PC-3 (cell line): ENCODE measurements at regions not wholly inside any gene's neighbourhood (a gene's known extent, or its start where the extent isn't known, plus 50 kb on each side); places are given as distances from the start of the nearest gene placed in this dataset.

Experiments
- ATAC-seq: fragments of 200-7000 bp; cut with Tn5 transposase; 2 replicates; pipeline ENCODE4 v1.9.1; 2020; ENCODE audit warnings: mild to moderate bottlenecking, moderate library complexity
- BruUV-seq: library from RNA; stranded (reverse); fragments of 400-500 nt; replicated peaks from 2 replicates; lab custom pipeline; 2021; lab: Mats Ljungman, UMichigan
- CTCF ChIA-PET: fragments of 300-600 bp; sonication (Branson Sonifier 250); formaldehyde crosslinking; loops from one replicate; lab custom pipeline; 2022; ENCODE audit warnings: antibody characterized with exemption; lab: Charles Lee
- POLR2A ChIA-PET: fragments of 300-600 bp; sonication (Branson Sonifier 250); formaldehyde crosslinking; loops from one replicate; lab custom pipeline; 2022; ENCODE audit warnings: antibody characterized with exemption; ENCODE audit not compliant: unreplicated experiment; lab: Charles Lee
- DNase-seq: peaks from one replicate; pipeline ENCODE4 v3.0.0-alpha.2; 2015
- H2AFZ ChIP-seq: fragments of 300-600 bp; sonication (generic); 2 replicates; pipeline ENCODE4 v1.6.0; 2016; ENCODE audit warnings: antibody characterized with exemption, low read length
- H3F3A ChIP-seq: fragments of 300-600 bp; sonication (generic); one replicate; pipeline ENCODE4 v1.6.0; 2017; ENCODE audit warnings: antibody characterized with exemption, low read length, control low read depth, mild to moderate bottlenecking; ENCODE audit not compliant: unreplicated experiment
- H3K27ac ChIP-seq: fragments of 300-600 bp; sonication (generic); 2 replicates; pipeline ENCODE4 v1.5.1; 2016; ENCODE audit warnings: mild to moderate bottlenecking, low read length
- H3K27me3 ChIP-seq: fragments of 300-600 bp; sonication (generic); 2 replicates; pipeline ENCODE4 v1.6.1; 2016; ENCODE audit warnings: low read length, mixed read lengths
- H3K36me3 ChIP-seq: fragments of 300-600 bp; sonication (generic); 2 replicates; pipeline ENCODE4 v1.6.1; 2016; ENCODE audit warnings: low read depth, mixed run types, low read length, mixed read lengths
- H3K4me1 ChIP-seq: fragments of 300-600 bp; sonication (generic); 2 replicates; pipeline ENCODE4 v1.5.1; 2016; ENCODE audit warnings: low read length; ENCODE audit not compliant: insufficient read depth
- H3K4me2 ChIP-seq: fragments of 300-600 bp; sonication (generic); 2 replicates; pipeline ENCODE4 v1.6.0; 2016; ENCODE audit warnings: low read length
- H3K4me3 ChIP-seq: fragments of 300-600 bp; sonication (generic); 2 replicates; pipeline ENCODE4 v1.5.1; 2016; ENCODE audit warnings: mild to moderate bottlenecking, low read length, mixed read lengths
- H3K79me2 ChIP-seq: fragments of 300-600 bp; sonication (generic); 2 replicates; pipeline ENCODE4 v1.6.1; 2017; ENCODE audit warnings: low read length, mixed read lengths
- H3K9ac ChIP-seq: fragments of 300-600 bp; sonication (generic); 2 replicates; pipeline ENCODE4 v1.6.0; 2016; ENCODE audit warnings: mild to moderate bottlenecking, low read length
- H3K9me2 ChIP-seq: fragments of 300-600 bp; sonication (generic); replicated peaks from 2 replicates; pipeline ENCODE4 v1.6.1; 2016; ENCODE audit warnings: mixed run types, low read length, mixed read lengths
- H3K9me3 ChIP-seq: fragments of 300-600 bp; sonication (generic); 2 replicates; pipeline ENCODE4 v1.6.1; 2016; ENCODE audit warnings: low read length, mixed read lengths
- H4K20me1 ChIP-seq: fragments of 300-600 bp; sonication (generic); 2 replicates; pipeline ENCODE4 v1.6.1; 2016; ENCODE audit warnings: low read length, mixed read lengths
- CTCF ChIP-seq: fragments of 300-600 bp; sonication (generic); conservative IDR thresholded peaks from 2 replicates; pipeline ENCODE4 v1.5.1; 2017; ENCODE audit warnings: antibody characterized with exemption, low read depth, mild to moderate bottlenecking, low read length
- EZH2 ChIP-seq: fragments of 300-600 bp; sonication (generic); IDR thresholded peaks from one replicate; pipeline ENCODE4 v1.6.1; 2017; ENCODE audit warnings: antibody characterized with exemption, mild to moderate bottlenecking, low read length; ENCODE audit not compliant: unreplicated experiment
- EZH2phosphoT487 ChIP-seq: fragments of 300-600 bp; sonication (generic); IDR thresholded peaks from 2 replicates; pipeline ENCODE4 v1.6.1; 2018; ENCODE audit warnings: mild to moderate bottlenecking, antibody characterized with exemption, low read length, borderline replicate concordance
- intact Hi-C: fragments of 100-400 bp; cut with micrococcal nuclease; formaldehyde crosslinking; loops from 2 replicates; pipeline ENCODE4 v1.9.0; 2023

DNA sequence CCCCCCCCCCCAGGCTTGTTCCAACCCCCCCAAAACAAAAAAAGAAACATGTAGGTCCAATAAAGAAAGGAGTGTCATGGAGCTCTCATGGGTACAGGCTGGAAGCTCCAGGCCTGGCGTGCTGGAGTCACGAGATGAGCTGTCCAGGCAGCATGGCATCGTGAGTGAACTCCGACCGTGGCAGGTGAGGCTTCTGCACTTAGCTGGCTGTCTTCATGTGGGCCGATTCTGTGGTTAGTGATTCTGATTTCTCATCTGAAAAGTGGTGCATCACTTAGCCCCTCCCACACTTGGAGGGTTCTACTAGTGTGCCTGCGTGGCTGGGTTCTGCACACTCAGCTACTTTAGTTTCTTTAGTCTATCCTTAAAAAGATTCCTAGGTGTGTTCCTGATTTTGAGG is 126.4 kb upstream of the MGAT5 start:
- Histone ChIP-seq H3K4me3 (no peak overlapping the region), H3K9ac (no peak overlapping the region), H3F3A (no peaks in the 10 kb centered on the region), H4K20me1 (peaks cover 31% of the 10 kb centered on the region; the same call in 1 of the 2 replicates), H3K4me1 (peaks cover 9% of the 10 kb centered on the region; the same call in 1 of the 2 replicates), H3K79me2 (peaks cover 73% of the 10 kb centered on the region), H3K9me3 (no peaks in the 10 kb centered on the region), H3K9me2 (no peaks in the 10 kb centered on the region), H3K27me3 (no peaks in the 10 kb centered on the region), H2AFZ (no peak overlapping the region), H3K36me3 (no peaks in the 10 kb centered on the region; the same call in 1 of the 2 replicates), H3K4me2 (no peak overlapping the region), H3K27ac (no peak overlapping the region)
- ATAC-seq (no peak), DNase-seq (no peak)
- BruUV-seq: no TSS peak
- CTCF ChIA-PET: no interaction called here
- intact Hi-C loops: no loop called here
- POLR2A ChIA-PET: no interaction called here
- TF ChIP-seq EZH2 (no peak), CTCF (no peak), EZH2phosphoT487 (no peak)

DNA sequence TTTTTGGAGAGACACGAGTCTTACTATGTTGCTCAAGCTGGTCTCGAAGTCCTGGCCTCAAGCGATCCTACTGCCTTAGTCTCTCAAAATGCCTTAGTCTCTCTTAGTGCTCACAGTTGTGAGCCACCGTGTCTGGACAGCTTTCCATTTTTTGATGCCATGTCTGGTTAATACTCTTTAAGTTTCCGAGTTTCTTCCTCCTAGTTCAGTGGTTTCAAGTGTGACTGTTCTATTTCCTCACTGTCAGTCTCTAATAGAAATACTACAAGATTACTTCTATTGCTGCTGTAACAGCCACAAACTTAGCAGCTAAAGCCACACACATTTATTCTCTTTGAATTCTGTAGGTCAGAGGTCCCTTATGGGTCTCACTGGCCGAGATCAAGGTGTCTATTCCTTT is 125.1 kb upstream of the MGAT5 start:
- Histone ChIP-seq H3K9ac (no peak overlapping the region), H3F3A (no peaks in the 10 kb centered on the region), H4K20me1 (peaks cover 19% of the 10 kb centered on the region; the same call in 1 of the 2 replicates), H3K4me3 (no peak overlapping the region), H3K9me3 (no peaks in the 10 kb centered on the region), H3K9me2 (no peaks in the 10 kb centered on the region), H2AFZ (no peak overlapping the region), H3K36me3 (no peaks in the 10 kb centered on the region; the same call in 1 of the 2 replicates), H3K27me3 (no peaks in the 10 kb centered on the region), H3K4me2 (no peak overlapping the region), H3K4me1 (peaks cover 9% of the 10 kb centered on the region; the same call in 1 of the 2 replicates), H3K27ac (no peak overlapping the region), H3K79me2 (peaks cover 64% of the 10 kb centered on the region)
- TF ChIP-seq EZH2: no peak
- no peak for TF ChIP-seq CTCF
- no peak for TF ChIP-seq EZH2phosphoT487
- intact Hi-C loops: no loop called here
- DNase-seq (no peak), ATAC-seq (no peak)
- CTCF ChIA-PET: no interaction called here
- POLR2A ChIA-PET: no interaction called here
- BruUV-seq: no TSS peak

DNA sequence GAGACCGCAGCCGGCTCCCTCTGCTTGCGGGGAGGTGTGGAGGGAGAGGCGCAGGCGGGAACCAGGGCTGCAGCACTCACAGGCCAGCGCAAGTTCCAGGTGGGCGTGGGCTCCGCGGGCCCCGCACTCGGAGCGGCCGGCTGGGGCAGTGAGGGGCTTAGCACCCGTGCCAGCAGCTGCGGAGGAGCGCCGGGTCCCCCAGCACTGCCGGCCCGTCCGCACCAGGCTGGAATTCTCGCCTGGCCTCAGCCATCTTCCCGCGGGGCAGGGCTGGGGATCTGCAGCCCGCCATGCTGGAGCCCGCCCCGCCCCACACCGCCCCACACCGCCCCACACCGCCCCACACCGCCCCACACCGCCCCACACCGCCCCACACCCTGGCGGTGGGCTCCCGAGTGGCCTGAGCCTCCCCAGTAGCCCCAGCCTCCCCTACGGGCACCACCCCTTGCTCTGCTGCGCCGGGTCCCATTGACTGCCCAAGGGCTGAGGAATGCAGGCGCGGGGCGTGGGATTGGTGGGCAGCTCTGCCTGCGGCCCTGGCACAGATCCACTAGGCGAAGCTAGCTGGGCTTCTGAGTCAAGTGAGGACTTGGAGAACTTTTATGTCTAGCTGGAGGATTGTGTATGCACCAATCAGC is 123.9 kb upstream of the MGAT5 start:
- ATAC-seq (no peak), DNase-seq (no peak)
- no peaks in the 10 kb centered on the region for H3K9me3 ChIP-seq
- intact Hi-C loops: no loop called here
- H3K4me3 ChIP-seq: no peak overlapping the region
- ChIA-PET CTCF (no interaction called here), POLR2A (no interaction called here)
- no TSS peak for BruUV-seq
- H3K4me2 ChIP-seq: no peak overlapping the region
- H3K27ac ChIP-seq: no peak overlapping the region
- no peaks in the 10 kb centered on the region for H3K9me2 ChIP-seq
- TF ChIP-seq EZH2 (no peak), EZH2phosphoT487 (no peak), CTCF (no peak)
- H3K27me3 ChIP-seq: no peaks in the 10 kb centered on the region
- no peak overlapping the region for H3K9ac ChIP-seq
- peaks cover 15% of the 10 kb centered on the region; the same call in 1 of the 2 replicates for H4K20me1 ChIP-seq
- H3K4me1 ChIP-seq: peaks cover 9% of the 10 kb centered on the region; the same call in 1 of the 2 replicates
- H2AFZ ChIP-seq: no peak overlapping the region
- H3F3A ChIP-seq: no peaks in the 10 kb centered on the region
- peaks cover 60% of the 10 kb centered on the region for H3K79me2 ChIP-seq
- H3K36me3 ChIP-seq: no peaks in the 10 kb centered on the region; the same call in 1 of the 2 replicates
